WTC11 (cell line): ENCODE measurements at regions not wholly inside any gene's neighbourhood (a gene's known extent, or its start where the extent isn't known, plus 50 kb on each side); places are given as distances from the start of the nearest gene placed in this dataset.

Source experiments
- ATAC-seq: fragments of 200-7000 bp; cut with Tn5 transposase; 2 replicates; pipeline ENCODE4 v1.10.0; 2021; ENCODE audit warnings: mild to moderate bottlenecking, moderate library complexity
- CTCF ChIA-PET: fragments of 300-600 bp; sonication (Branson Sonifier 250); formaldehyde crosslinking; loops from one replicate; lab custom pipeline; 2021; ENCODE audit warnings: antibody characterized with exemption; lab: Charles Lee
- POLR2A ChIA-PET: fragments of 350-600 bp; sonication (Branson Sonifier 250); formaldehyde crosslinking; loops from one replicate; lab custom pipeline; 2021; ENCODE audit warnings: antibody characterized with exemption; lab: Charles Lee
- DNase-seq: peaks from one replicate; pipeline ENCODE4 v3.0.0; 2021; ENCODE audit warnings: low spot score
- H3K27ac Mint-ChIP-seq: 2 replicates; pipeline ENCODE4 v1.8.0; 2021; ENCODE audit warnings: mixed read lengths
- H3K27me3 Mint-ChIP-seq: 2 replicates; pipeline ENCODE4 v1.8.0; 2021; ENCODE audit warnings: low read depth, mild to moderate bottlenecking, moderate library complexity, mixed read lengths
- H3K36me3 Mint-ChIP-seq: 2 replicates; pipeline ENCODE4 v1.8.0; 2021; ENCODE audit warnings: mixed read lengths
- H3K4me1 Mint-ChIP-seq: 2 replicates; pipeline ENCODE4 v1.8.0; 2022; ENCODE audit warnings: mixed read lengths
- H3K4me3 Mint-ChIP-seq: 2 replicates; pipeline ENCODE4 v1.8.0; 2021; ENCODE audit warnings: mild to moderate bottlenecking, moderate library complexity, mixed read lengths
- H3K9me3 Mint-ChIP-seq: 2 replicates; pipeline ENCODE4 v1.8.0; 2021; ENCODE audit warnings: mixed read lengths
- ELF4 ChIP-seq: sonication (generic); formaldehyde crosslinking; IDR thresholded peaks from 2 replicates; pipeline ENCODE4 v1.8.1; 2022; ENCODE audit warnings: low read depth, mild to moderate bottlenecking, moderate library complexity, missing genetic modification reagents
- FOXP1 ChIP-seq: sonication (generic); formaldehyde crosslinking; IDR thresholded peaks from 2 replicates; pipeline ENCODE4 v1.8.0; 2022; ENCODE audit warnings: missing genetic modification reagents, mild to moderate bottlenecking, moderate library complexity, borderline replicate concordance
- FOXP4 ChIP-seq: sonication (generic); formaldehyde crosslinking; IDR thresholded peaks from 2 replicates; pipeline ENCODE4 v1.8.0; 2022; ENCODE audit warnings: mild to moderate bottlenecking, missing genetic modification reagents
- GRHL2 ChIP-seq: fragments of 250-450 bp; sonication (Bioruptor Pico); IDR thresholded peaks from 2 replicates; pipeline ENCODE4 v1.8.0; 2022; ENCODE audit warnings: mild to moderate bottlenecking, moderate library complexity; ENCODE audit not compliant: insufficient replicate concordance, severe bottlenecking
- JAZF1 ChIP-seq: fragments of 250-450 bp; sonication (Bioruptor Pico); IDR thresholded peaks from 2 replicates; pipeline ENCODE4 v1.9.0; 2021; ENCODE audit warnings: moderate library complexity, mild to moderate bottlenecking, inconsistent platforms
- NR1H2 ChIP-seq: sonication (generic); formaldehyde crosslinking; IDR thresholded peaks from 2 replicates; pipeline ENCODE4 v1.9.0; 2021; ENCODE audit warnings: mild to moderate bottlenecking, moderate library complexity, missing genetic modification reagents
- ZBTB21 ChIP-seq: sonication (generic); formaldehyde crosslinking; IDR thresholded peaks from 2 replicates; pipeline ENCODE4 v1.8.1; 2023; ENCODE audit warnings: mild to moderate bottlenecking, missing genetic modification reagents, borderline replicate concordance
- ZNF219 ChIP-seq: sonication (generic); formaldehyde crosslinking; IDR thresholded peaks from 2 replicates; pipeline ENCODE4 v1.8.0; 2023; ENCODE audit warnings: missing genetic modification reagents, mild to moderate bottlenecking, borderline replicate concordance
- ZNF317 ChIP-seq: sonication (generic); formaldehyde crosslinking; IDR thresholded peaks from 2 replicates; pipeline ENCODE4 v1.8.1; 2023; ENCODE audit warnings: low read depth, mild to moderate bottlenecking, moderate library complexity, missing genetic modification reagents, borderline replicate concordance
- TF ChIP-seq, protein P1 (sequence below): fragments of 250-450 bp; sonication (Bioruptor Pico); IDR thresholded peaks from 2 replicates; pipeline ENCODE4 v2.1.2; 2022; ENCODE audit warnings: mild to moderate bottlenecking, moderate library complexity
- TF ChIP-seq, protein P2 (sequence below): sonication (generic); formaldehyde crosslinking; IDR thresholded peaks from 2 replicates; pipeline ENCODE4 v1.8.1; 2022; ENCODE audit warnings: mild to moderate bottlenecking, moderate library complexity, missing genetic modification reagents
- TF ChIP-seq, protein P3 (sequence below): sonication (generic); formaldehyde crosslinking; IDR thresholded peaks from 2 replicates; pipeline ENCODE4 v1.8.0; 2023; ENCODE audit warnings: mild to moderate bottlenecking, missing genetic modification reagents
- TF ChIP-seq, protein P4 (sequence below): sonication (generic); formaldehyde crosslinking; IDR thresholded peaks from 2 replicates; pipeline ENCODE4 v1.8.1; 2023; ENCODE audit warnings: mild to moderate bottlenecking, missing genetic modification reagents

GRCh38 chr7:41472427-41473125 lies 230.3 kb downstream of the INHBA start (continued):
- TF ChIP-seq FOXP4 (CRISPR knock-in tag): no peak
- TF ChIP-seq, protein P1, sequence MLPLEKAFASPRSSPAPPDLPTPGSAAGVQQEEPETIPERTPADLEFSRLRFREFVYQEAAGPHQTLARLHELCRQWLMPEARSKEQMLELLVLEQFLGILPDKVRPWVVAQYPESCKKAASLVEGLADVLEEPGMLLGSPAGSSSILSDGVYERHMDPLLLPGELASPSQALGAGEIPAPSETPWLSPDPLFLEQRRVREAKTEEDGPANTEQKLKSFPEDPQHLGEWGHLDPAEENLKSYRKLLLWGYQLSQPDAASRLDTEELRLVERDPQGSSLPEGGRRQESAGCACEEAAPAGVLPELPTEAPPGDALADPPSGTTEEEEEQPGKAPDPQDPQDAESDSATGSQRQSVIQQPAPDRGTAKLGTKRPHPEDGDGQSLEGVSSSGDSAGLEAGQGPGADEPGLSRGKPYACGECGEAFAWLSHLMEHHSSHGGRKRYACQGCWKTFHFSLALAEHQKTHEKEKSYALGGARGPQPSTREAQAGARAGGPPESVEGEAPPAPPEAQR: no peak
- TF ChIP-seq, all 79 proteins: peak for 0

- no peak overlapping the region for H3K27ac Mint-ChIP-seq
- no peak for DNase-seq
- TF ChIP-seq, protein P2, sequence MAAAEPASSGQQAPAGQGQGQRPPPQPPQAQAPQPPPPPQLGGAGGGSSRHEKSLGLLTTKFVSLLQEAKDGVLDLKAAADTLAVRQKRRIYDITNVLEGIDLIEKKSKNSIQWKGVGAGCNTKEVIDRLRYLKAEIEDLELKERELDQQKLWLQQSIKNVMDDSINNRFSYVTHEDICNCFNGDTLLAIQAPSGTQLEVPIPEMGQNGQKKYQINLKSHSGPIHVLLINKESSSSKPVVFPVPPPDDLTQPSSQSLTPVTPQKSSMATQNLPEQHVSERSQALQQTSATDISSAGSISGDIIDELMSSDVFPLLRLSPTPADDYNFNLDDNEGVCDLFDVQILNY (CRISPR knock-in tag): no peak
- TF ChIP-seq ZNF317 (CRISPR knock-in tag): no peak
- no peak for TF ChIP-seq ELF4 (CRISPR knock-in tag)
- TF ChIP-seq ZBTB21 (CRISPR knock-in tag): no peak
- no peak for TF ChIP-seq NR1H2 (CRISPR knock-in tag)
- TF ChIP-seq, protein P3, sequence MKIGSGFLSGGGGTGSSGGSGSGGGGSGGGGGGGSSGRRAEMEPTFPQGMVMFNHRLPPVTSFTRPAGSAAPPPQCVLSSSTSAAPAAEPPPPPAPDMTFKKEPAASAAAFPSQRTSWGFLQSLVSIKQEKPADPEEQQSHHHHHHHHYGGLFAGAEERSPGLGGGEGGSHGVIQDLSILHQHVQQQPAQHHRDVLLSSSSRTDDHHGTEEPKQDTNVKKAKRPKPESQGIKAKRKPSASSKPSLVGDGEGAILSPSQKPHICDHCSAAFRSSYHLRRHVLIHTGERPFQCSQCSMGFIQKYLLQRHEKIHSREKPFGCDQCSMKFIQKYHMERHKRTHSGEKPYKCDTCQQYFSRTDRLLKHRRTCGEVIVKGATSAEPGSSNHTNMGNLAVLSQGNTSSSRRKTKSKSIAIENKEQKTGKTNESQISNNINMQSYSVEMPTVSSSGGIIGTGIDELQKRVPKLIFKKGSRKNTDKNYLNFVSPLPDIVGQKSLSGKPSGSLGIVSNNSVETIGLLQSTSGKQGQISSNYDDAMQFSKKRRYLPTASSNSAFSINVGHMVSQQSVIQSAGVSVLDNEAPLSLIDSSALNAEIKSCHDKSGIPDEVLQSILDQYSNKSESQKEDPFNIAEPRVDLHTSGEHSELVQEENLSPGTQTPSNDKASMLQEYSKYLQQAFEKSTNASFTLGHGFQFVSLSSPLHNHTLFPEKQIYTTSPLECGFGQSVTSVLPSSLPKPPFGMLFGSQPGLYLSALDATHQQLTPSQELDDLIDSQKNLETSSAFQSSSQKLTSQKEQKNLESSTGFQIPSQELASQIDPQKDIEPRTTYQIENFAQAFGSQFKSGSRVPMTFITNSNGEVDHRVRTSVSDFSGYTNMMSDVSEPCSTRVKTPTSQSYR (CRISPR knock-in tag): no peak
- TF ChIP-seq JAZF1 (CRISPR knock-in tag): no peak
- TF ChIP-seq FOXP1 (CRISPR knock-in tag): no peak
- TF ChIP-seq ZNF219 (CRISPR knock-in tag): no peak
- no peak for TF ChIP-seq GRHL2 (CRISPR knock-in tag)
- TF ChIP-seq, protein P4, sequence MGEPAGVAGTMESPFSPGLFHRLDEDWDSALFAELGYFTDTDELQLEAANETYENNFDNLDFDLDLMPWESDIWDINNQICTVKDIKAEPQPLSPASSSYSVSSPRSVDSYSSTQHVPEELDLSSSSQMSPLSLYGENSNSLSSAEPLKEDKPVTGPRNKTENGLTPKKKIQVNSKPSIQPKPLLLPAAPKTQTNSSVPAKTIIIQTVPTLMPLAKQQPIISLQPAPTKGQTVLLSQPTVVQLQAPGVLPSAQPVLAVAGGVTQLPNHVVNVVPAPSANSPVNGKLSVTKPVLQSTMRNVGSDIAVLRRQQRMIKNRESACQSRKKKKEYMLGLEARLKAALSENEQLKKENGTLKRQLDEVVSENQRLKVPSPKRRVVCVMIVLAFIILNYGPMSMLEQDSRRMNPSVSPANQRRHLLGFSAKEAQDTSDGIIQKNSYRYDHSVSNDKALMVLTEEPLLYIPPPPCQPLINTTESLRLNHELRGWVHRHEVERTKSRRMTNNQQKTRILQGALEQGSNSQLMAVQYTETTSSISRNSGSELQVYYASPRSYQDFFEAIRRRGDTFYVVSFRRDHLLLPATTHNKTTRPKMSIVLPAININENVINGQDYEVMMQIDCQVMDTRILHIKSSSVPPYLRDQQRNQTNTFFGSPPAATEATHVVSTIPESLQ (CRISPR knock-in tag): no peak
- H3K4me3 Mint-ChIP-seq: no peak overlapping the region
- H3K4me1 Mint-ChIP-seq: peaks cover 15% of the 10 kb centered on the region
- H3K36me3 Mint-ChIP-seq: no peaks in the 10 kb centered on the region
- H3K9me3 Mint-ChIP-seq: no peaks in the 10 kb centered on the region
- POLR2A ChIA-PET: no interaction called here
- peak; percentile 52; the same call in 1 of the 2 replicates for ATAC-seq
- CTCF ChIA-PET: interaction anchor here (0.6 to 1.6 kb wide), 2 partner anchors 19 to 235 kb away, joined by 4 to 5 read pairs; no protein-coding TSS in a partner anchor
- no peaks in the 10 kb centered on the region for H3K27me3 Mint-ChIP-seq
These were observed 232.8 kb downstream of the INHBA start for GRCh38 chr7:41470081-41470480.
